ENCODE measurements at regions not wholly inside any gene's neighbourhood (a gene's known extent, or its start where the extent isn't known, plus 50 kb on each side); places are given as distances from the start of the nearest gene placed in this dataset.

GRCh38 chr14:89743828-89744227 is 210.7 kb downstream of the EFCAB11 start:
- DNase-seq (ENCODE audit: low spot score): no peak
- H3K27me3 ChIP-seq (ENCODE audit: insufficient read depth, poor library complexity, severe bottlenecking): no peaks in the 10 kb centered on the region
- H3K4me3 ChIP-seq (ENCODE audit: severe bottlenecking): no peak overlapping the region
- H3K4me1 ChIP-seq (ENCODE audit: insufficient read depth, poor library complexity, severe bottlenecking): no peaks in the 10 kb centered on the region
- H3K9me3 ChIP-seq (ENCODE audit: severe bottlenecking): no peaks in the 10 kb centered on the region
- TF ChIP-seq CTCF (IDR thresholded peaks at IDR 0.05; ENCODE audit: poor library complexity, severe bottlenecking): no peak
- no peak overlapping the region for H3K27ac ChIP-seq (ENCODE audit: poor library complexity, severe bottlenecking)
- no peaks in the 10 kb centered on the region for H3K36me3 ChIP-seq (ENCODE audit: low read depth)
- ATAC-seq (ENCODE audit: low read depth): no peak

- ATAC-seq (ENCODE audit: low read depth): no peak
- no peak overlapping the region for H3K4me3 ChIP-seq (ENCODE audit: severe bottlenecking)
These were observed 214.3 kb downstream of the EFCAB11 start for GRCh38 chr14:89740241-89740640.

DNA sequence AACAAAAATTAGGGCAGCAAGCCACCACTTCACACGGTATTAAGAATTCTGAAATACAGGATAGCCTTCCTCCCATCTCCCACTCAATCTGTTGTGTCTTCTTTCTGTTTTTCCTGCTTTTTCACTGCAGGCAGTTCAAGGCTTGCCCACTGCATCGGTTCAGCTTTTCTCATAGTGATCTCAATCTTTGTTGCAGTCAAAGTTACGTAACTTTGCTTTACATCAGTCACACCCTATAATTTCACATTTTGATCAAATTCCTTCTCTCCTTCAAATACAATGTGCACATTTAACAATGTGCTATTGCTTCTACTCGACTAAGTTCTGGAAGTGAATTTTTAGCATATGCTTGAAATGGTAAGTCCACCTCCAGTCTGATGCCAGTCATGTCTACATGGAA is 217.6 kb downstream of the EFCAB11 start:
- DNase-seq (ENCODE audit: low spot score) (no peak), ATAC-seq (ENCODE audit: low read depth) (no peak)
- Histone ChIP-seq H3K27ac (ENCODE audit: poor library complexity, severe bottlenecking) (no peak overlapping the region), H3K36me3 (ENCODE audit: low read depth) (no peaks in the 10 kb centered on the region), H3K9me3 (ENCODE audit: severe bottlenecking) (no peaks in the 10 kb centered on the region), H3K4me3 (ENCODE audit: severe bottlenecking) (no peak overlapping the region), H3K4me1 (ENCODE audit: insufficient read depth, poor library complexity, severe bottlenecking) (no peaks in the 10 kb centered on the region), H3K27me3 (ENCODE audit: insufficient read depth, poor library complexity, severe bottlenecking) (no peaks in the 10 kb centered on the region)
- TF ChIP-seq CTCF (IDR thresholded peaks at IDR 0.05; ENCODE audit: poor library complexity, severe bottlenecking): no peak

More at GRCh38 chr14:89740241-89740640, 214.3 kb downstream of the EFCAB11 start:
- no peaks in the 10 kb centered on the region for H3K9me3 ChIP-seq (ENCODE audit: severe bottlenecking)
- no peak for DNase-seq (ENCODE audit: low spot score)
- no peak overlapping the region for H3K27ac ChIP-seq (ENCODE audit: poor library complexity, severe bottlenecking)
- no peaks in the 10 kb centered on the region for H3K4me1 ChIP-seq (ENCODE audit: insufficient read depth, poor library complexity, severe bottlenecking)
- no peak for TF ChIP-seq CTCF (IDR thresholded peaks at IDR 0.05; ENCODE audit: poor library complexity, severe bottlenecking)
- no peaks in the 10 kb centered on the region for H3K27me3 ChIP-seq (ENCODE audit: insufficient read depth, poor library complexity, severe bottlenecking)
- no peaks in the 10 kb centered on the region for H3K36me3 ChIP-seq (ENCODE audit: low read depth)

GRCh38 chr14:89731396-89731933 is 223.1 kb downstream of the EFCAB11 start:
- DNase-seq (ENCODE audit: low spot score) (no peak), ATAC-seq (ENCODE audit: low read depth) (no peak)
- Histone ChIP-seq H3K27me3 (ENCODE audit: insufficient read depth, poor library complexity, severe bottlenecking) (no peaks in the 10 kb centered on the region), H3K36me3 (ENCODE audit: low read depth) (no peaks in the 10 kb centered on the region), H3K9me3 (ENCODE audit: severe bottlenecking) (no peaks in the 10 kb centered on the region), H3K27ac (ENCODE audit: poor library complexity, severe bottlenecking) (no peak overlapping the region), H3K4me1 (ENCODE audit: insufficient read depth, poor library complexity, severe bottlenecking) (no peaks in the 10 kb centered on the region), H3K4me3 (ENCODE audit: severe bottlenecking) (no peak overlapping the region)
- no peak for TF ChIP-seq CTCF (IDR thresholded peaks at IDR 0.05; ENCODE audit: poor library complexity, severe bottlenecking)

GRCh38 chr14:89730687-89731086 is 223.8 kb downstream of the EFCAB11 start:
- no peak for TF ChIP-seq CTCF (IDR thresholded peaks at IDR 0.05; ENCODE audit: poor library complexity, severe bottlenecking)
- Histone ChIP-seq H3K27ac (ENCODE audit: poor library complexity, severe bottlenecking) (no peak overlapping the region), H3K9me3 (ENCODE audit: severe bottlenecking) (no peaks in the 10 kb centered on the region), H3K4me3 (ENCODE audit: severe bottlenecking) (no peak overlapping the region), H3K4me1 (ENCODE audit: insufficient read depth, poor library complexity, severe bottlenecking) (no peaks in the 10 kb centered on the region), H3K27me3 (ENCODE audit: insufficient read depth, poor library complexity, severe bottlenecking) (no peaks in the 10 kb centered on the region), H3K36me3 (ENCODE audit: low read depth) (no peaks in the 10 kb centered on the region)
- DNase-seq (ENCODE audit: low spot score): no peak
- no peak for ATAC-seq (ENCODE audit: low read depth)

Measured in RWPE2 (cell line).